ENCODE measurements at regions not wholly inside any gene's neighbourhood (a gene's known extent, or its start where the extent isn't known, plus 50 kb on each side); places are given as distances from the start of the nearest gene placed in this dataset.

- ATAC-seq (ENCODE audit: low read depth) (no peak), DNase-seq (no peak)
- Mint-ChIP-seq H3K36me3 (ENCODE audit: low read depth) (no peaks in the 10 kb centered on the region), H3K9me3 (no peaks in the 10 kb centered on the region), H3K27ac (no peak overlapping the region), H3K27me3 (no peaks in the 10 kb centered on the region), H3K4me3 (no peak overlapping the region), H3K4me1 (no peaks in the 10 kb centered on the region)
- POLR2A ChIA-PET: no interaction called here
- intact Hi-C loops (cut with micrococcal nuclease): no loop called here
- no peak for TF ChIP-seq CTCF (IDR thresholded peaks at IDR 0.05)
- CTCF ChIA-PET: no interaction called here
Measured at GRCh38 chr1:187491082-187491720, 662.5 kb downstream of the PLA2G4A start.

- intact Hi-C loops (cut with micrococcal nuclease): no loop called here
- H3K27ac Mint-ChIP-seq: no peak overlapping the region
- no peak for ATAC-seq (ENCODE audit: low read depth)
Measured at GRCh38 chr1:187498028-187498427, 669.3 kb downstream of the PLA2G4A start.

GRCh38 chr1:187504779-187505178 is 676.0 kb downstream of the PLA2G4A start:
- intact Hi-C loops (cut with micrococcal nuclease): no loop called here
- Mint-ChIP-seq H3K4me3 (no peak overlapping the region), H3K9me3 (peaks cover 6% of the 10 kb centered on the region), H3K27me3 (no peaks in the 10 kb centered on the region), H3K36me3 (ENCODE audit: low read depth) (no peaks in the 10 kb centered on the region), H3K4me1 (no peaks in the 10 kb centered on the region), H3K27ac (no peak overlapping the region)
- DNase-seq (no peak), ATAC-seq (ENCODE audit: low read depth) (no peak)
- CTCF ChIA-PET: no interaction called here
- TF ChIP-seq CTCF (IDR thresholded peaks at IDR 0.05): no peak
- POLR2A ChIA-PET: no interaction called here

More at GRCh38 chr1:187498028-187498427, 669.3 kb downstream of the PLA2G4A start:
- DNase-seq: no peak
- no peak for TF ChIP-seq CTCF (IDR thresholded peaks at IDR 0.05)
- H3K4me1 Mint-ChIP-seq: no peaks in the 10 kb centered on the region
- no peaks in the 10 kb centered on the region for H3K9me3 Mint-ChIP-seq
- H3K4me3 Mint-ChIP-seq: no peak overlapping the region
- ChIA-PET POLR2A (no interaction called here), CTCF (no interaction called here)
- no peaks in the 10 kb centered on the region for H3K27me3 Mint-ChIP-seq
- H3K36me3 Mint-ChIP-seq (ENCODE audit: low read depth): no peaks in the 10 kb centered on the region

- H3K27ac Mint-ChIP-seq: no peak overlapping the region
- intact Hi-C loops (cut with micrococcal nuclease): no loop called here
- POLR2A ChIA-PET: no interaction called here
Measured at GRCh38 chr1:187509091-187509490, 680.3 kb downstream of the PLA2G4A start.

GRCh38 chr1:187513190-187513589 is 684.4 kb downstream of the PLA2G4A start:
- Mint-ChIP-seq H3K36me3 (ENCODE audit: low read depth) (no peaks in the 10 kb centered on the region), H3K27me3 (no peaks in the 10 kb centered on the region), H3K4me3 (no peak overlapping the region), H3K4me1 (no peaks in the 10 kb centered on the region), H3K9me3 (peaks cover 8% of the 10 kb centered on the region), H3K27ac (no peak overlapping the region)
- intact Hi-C loops (cut with micrococcal nuclease): no loop called here
- no peak for ATAC-seq (ENCODE audit: low read depth)
- CTCF ChIA-PET: no interaction called here
- no peak for DNase-seq
- POLR2A ChIA-PET: no interaction called here
- no peak for TF ChIP-seq CTCF (IDR thresholded peaks at IDR 0.05)

More at GRCh38 chr1:187509091-187509490, 680.3 kb downstream of the PLA2G4A start:
- Mint-ChIP-seq H3K27me3 (no peaks in the 10 kb centered on the region), H3K9me3 (peaks cover 8% of the 10 kb centered on the region), H3K4me3 (no peak overlapping the region), H3K4me1 (no peaks in the 10 kb centered on the region), H3K36me3 (ENCODE audit: low read depth) (no peaks in the 10 kb centered on the region)
- DNase-seq (no peak), ATAC-seq (ENCODE audit: low read depth) (no peak)
- TF ChIP-seq CTCF (IDR thresholded peaks at IDR 0.05): no peak
- CTCF ChIA-PET: no interaction called here

Data from activated B cell treated with CpG ODN at 0.5 μM for 24 hours (primary cell).